Fibroblast of mammary gland (primary cell): ENCODE measurements at regions not wholly inside any gene's neighbourhood (a gene's known extent, or its start where the extent isn't known, plus 50 kb on each side); places are given as distances from the start of the nearest gene placed in this dataset.

Experiments used
- DNase-seq: peaks from one replicate; pipeline ENCODE4 v3.0.0-alpha.2; 2010; ENCODE audit warnings: low read depth
- H3K4me3 ChIP-seq: 2 replicates; pipeline ENCODE4 v1.5.1; 2011; ENCODE audit warnings: low read depth, mild to moderate bottlenecking, low read length, moderate library complexity; ENCODE audit not compliant: control insufficient read depth
- CTCF ChIP-seq: conservative IDR thresholded peaks from 2 replicates; pipeline ENCODE4 v1.5.1; 2011; ENCODE audit warnings: low read depth, low read length, inconsistent platforms; ENCODE audit not compliant: control insufficient read depth, insufficient read depth

- DNase-seq, result no peak
- TF ChIP-seq CTCF, result no peak
- H3K4me3 ChIP-seq, result no peak overlapping the region
Measured at GRCh38 chr17:72299592-72299991, 178.8 kb downstream of the SOX9 start.

GRCh38 chr17:72301887-72302286 is 181.1 kb downstream of the SOX9 start:
- DNase-seq, result no peak
- no peak for TF ChIP-seq CTCF
- H3K4me3 ChIP-seq, result no peak overlapping the region

GRCh38 chr17:72302735-72303134 is 181.9 kb downstream of the SOX9 start:
- no peak overlapping the region for H3K4me3 ChIP-seq
- no peak for DNase-seq
- no peak for TF ChIP-seq CTCF

DNA sequence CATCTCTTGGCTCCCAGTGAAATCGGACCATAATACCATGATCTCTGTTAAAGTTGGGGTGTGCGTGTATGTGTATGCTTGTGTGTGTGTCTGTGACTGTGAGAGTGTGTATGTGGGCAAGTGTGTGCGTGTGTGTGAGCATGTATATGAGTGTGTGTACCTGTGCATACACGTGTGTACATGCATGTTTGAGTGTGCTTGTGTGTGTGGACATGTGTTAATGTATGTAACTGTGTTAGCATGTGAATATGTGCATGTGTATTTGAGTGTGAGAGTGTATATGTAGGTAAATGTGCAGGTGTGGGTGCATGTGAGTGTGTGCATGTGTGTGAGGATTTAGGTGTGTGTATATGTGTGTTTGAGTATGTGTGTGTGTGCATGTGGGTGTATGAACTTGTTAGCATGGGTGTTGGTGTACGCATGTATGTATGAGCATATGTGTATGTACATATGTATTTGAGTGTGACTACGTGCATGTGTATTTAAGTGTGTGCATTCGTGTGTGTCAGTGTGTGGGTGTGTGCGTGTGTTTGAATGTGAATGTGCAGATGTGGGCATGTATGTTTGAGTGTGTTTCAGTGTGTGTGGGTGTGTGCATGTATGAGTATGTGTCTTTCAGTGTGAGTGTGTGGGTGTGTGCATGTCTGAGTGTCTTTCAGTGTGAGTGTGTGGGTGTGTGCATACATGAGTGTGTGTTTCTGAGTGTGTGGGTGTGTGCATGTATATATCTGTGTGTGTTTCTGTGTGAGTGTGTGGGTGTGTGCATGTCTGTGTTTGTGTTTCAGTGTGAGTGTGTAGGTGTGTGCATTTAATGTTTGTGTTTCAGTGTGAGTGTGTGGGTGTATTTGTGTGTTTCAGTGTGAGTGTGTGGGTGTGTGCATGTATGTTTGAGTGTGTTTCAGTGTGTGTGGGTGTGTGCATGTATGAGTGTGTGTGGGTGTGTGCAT is 183.2 kb downstream of the SOX9 start:
- TF ChIP-seq CTCF, result no peak
- DNase-seq, result no peak
- H3K4me3 ChIP-seq, result no peak overlapping the region

GRCh38 chr17:72304859-72305258 is 184.0 kb downstream of the SOX9 start:
- TF ChIP-seq CTCF, result no peak
- no peak overlapping the region for H3K4me3 ChIP-seq
- no peak for DNase-seq

DNA sequence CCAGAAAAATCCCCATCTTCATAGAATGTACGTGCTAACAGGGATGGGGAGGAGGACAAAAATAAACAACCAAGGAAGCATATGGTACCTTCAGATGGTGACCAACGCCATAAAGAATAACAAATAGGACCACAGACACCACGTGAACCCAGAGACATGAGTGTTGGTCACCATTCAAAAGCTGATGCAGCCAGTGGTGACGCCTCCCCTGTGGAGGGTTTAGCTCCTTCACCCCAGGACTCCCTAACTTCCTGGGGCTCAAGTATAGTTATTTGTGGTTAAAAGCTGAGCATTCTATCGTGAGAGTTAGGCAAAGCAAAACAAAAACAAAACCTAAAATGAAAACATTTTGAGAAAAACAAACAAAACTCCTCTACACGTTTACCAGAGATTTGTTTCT is 184.7 kb downstream of the SOX9 start:
- H3K4me3 ChIP-seq, result no peak overlapping the region
- no peak for DNase-seq
- no peak for TF ChIP-seq CTCF
